ENCODE measurements at regions not wholly inside any gene's neighbourhood (a gene's known extent, or its start where the extent isn't known, plus 50 kb on each side); places are given as distances from the start of the nearest gene placed in this dataset.

DNA sequence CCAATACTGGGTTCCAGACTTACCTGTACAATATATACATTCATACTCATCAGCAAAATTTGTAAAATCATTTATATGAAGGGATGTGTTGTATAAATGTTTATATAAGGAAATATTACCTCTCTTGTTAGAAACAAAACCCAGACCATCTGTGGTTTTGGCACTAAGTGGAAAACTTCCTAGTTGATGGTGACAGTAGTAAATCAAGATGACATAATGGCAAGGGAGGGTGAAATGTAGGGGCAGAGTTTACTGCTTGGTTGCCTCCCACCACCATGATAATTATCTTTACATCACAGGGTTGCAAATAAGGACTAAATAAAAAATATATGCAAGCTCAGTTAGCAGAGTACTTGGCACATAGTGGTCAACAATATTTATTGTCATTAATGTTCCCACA lies 365.3 kb upstream of the TEX13C start:
- no peak for DNase-seq (ENCODE audit: low read depth)
- TF ChIP-seq, protein P1, sequence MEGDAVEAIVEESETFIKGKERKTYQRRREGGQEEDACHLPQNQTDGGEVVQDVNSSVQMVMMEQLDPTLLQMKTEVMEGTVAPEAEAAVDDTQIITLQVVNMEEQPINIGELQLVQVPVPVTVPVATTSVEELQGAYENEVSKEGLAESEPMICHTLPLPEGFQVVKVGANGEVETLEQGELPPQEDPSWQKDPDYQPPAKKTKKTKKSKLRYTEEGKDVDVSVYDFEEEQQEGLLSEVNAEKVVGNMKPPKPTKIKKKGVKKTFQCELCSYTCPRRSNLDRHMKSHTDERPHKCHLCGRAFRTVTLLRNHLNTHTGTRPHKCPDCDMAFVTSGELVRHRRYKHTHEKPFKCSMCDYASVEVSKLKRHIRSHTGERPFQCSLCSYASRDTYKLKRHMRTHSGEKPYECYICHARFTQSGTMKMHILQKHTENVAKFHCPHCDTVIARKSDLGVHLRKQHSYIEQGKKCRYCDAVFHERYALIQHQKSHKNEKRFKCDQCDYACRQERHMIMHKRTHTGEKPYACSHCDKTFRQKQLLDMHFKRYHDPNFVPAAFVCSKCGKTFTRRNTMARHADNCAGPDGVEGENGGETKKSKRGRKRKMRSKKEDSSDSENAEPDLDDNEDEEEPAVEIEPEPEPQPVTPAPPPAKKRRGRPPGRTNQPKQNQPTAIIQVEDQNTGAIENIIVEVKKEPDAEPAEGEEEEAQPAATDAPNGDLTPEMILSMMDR (IDR thresholded peaks at IDR 0.05; ENCODE audit: low read depth, low read length, missing control alignments) = no peak

DNA sequence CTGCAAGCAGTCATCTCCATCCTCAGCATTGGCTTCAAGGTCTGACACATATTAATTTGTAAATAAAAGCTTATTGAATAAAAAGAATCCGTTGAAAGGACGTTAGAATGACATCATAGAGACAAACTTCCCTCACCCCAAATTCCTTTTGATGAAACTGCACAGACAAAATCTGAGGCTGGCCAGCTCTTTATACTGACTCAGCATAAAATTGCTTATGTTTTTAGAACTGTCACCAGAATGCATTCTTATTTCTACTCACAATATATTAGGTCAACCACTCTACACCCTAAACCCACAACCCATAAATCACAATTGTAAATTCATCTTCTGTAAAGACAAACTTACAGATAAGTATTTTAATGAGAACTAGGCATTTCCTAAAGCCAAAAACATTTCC lies 359.2 kb upstream of the TEX13C start:
- TF ChIP-seq, protein P1 (IDR thresholded peaks at IDR 0.05; ENCODE audit: low read depth, low read length, missing control alignments) = no peak
- no peak for DNase-seq (ENCODE audit: low read depth)
- H3K4me3 ChIP-seq (ENCODE audit: low read depth, low read length) = no peak overlapping the region

More for the DNA sequence above, 365.3 kb upstream of the TEX13C start:
- no peak overlapping the region for H3K4me3 ChIP-seq (ENCODE audit: low read depth, low read length)

DNA sequence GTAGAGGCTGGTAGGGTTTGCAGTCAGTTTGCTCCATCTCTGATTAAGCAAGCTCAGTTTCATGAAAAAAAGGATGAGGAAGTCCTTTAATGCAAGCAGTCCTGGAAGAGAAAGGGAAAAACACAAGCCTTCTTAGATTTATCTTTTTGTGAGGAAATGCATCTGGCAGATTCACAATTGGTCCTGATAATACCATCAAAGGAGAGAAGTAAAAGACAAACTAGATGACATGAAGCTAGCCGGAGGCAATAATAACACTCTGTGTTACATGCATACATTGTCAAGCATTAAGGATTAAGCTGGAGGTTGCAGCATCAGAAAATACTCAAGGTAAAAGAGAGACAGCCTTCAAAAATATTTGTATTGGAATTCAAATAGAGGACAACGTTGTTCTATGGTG lies 356.0 kb upstream of the TEX13C start, which contains the start of gene TENM1:
Gene TENM1, minus strand, starts transcription at position 101 of the 400 bp plus-strand sequence.
- no peak within 1 kb of the TSS for H3K4me3 ChIP-seq (ENCODE audit: low read depth, low read length)
- DNase-seq (ENCODE audit: low read depth) = no peak
- TF ChIP-seq, protein P1 (IDR thresholded peaks at IDR 0.05; ENCODE audit: low read depth, low read length, missing control alignments) = no peak

DNA sequence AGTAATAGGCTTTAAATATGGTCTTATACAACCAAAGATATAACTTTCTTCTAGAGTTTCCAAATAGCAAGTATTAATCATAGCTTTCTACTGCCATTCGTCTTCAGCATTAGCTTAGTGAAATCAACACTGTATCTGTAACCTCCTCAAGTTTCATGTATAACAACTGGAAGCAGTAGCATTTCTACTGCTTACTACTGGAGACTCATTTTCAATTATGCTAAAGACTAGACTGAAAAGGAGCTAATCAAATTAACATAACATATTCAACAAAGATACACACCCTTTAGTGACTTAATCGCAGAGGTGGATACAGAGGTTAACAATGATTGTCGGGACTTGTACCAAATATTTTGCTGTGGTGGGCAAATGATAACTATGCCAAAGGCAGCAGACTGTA lies 344.2 kb upstream of the TEX13C start:
- DNase-seq (ENCODE audit: low read depth) = no peak
- H3K4me3 ChIP-seq (ENCODE audit: low read depth, low read length) = no peak overlapping the region
- TF ChIP-seq, protein P1 (IDR thresholded peaks at IDR 0.05; ENCODE audit: low read depth, low read length, missing control alignments) = no peak

DNA sequence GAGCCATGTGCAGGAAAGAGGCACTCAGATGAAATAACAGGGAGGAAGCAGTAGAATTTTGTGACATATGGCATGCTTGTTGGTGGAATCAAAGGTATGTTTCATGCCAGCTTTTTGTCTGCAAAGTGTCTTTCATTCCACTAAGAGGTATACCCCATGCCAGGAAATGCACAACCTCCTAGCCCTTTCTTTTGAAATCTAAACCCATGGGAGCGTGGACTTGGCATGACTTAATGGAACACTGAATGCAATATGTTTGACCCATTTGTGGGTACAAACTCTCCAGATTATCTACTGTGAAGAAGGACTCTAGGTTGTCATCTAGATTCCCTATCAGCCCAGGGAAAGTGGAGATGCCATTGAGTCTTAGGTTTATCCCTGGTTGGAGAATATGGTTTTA lies 338.3 kb upstream of the TEX13C start:
- no peak overlapping the region for H3K4me3 ChIP-seq (ENCODE audit: low read depth, low read length)
- TF ChIP-seq, protein P1 (IDR thresholded peaks at IDR 0.05; ENCODE audit: low read depth, low read length, missing control alignments) = no peak
- no peak for DNase-seq (ENCODE audit: low read depth)

DNA sequence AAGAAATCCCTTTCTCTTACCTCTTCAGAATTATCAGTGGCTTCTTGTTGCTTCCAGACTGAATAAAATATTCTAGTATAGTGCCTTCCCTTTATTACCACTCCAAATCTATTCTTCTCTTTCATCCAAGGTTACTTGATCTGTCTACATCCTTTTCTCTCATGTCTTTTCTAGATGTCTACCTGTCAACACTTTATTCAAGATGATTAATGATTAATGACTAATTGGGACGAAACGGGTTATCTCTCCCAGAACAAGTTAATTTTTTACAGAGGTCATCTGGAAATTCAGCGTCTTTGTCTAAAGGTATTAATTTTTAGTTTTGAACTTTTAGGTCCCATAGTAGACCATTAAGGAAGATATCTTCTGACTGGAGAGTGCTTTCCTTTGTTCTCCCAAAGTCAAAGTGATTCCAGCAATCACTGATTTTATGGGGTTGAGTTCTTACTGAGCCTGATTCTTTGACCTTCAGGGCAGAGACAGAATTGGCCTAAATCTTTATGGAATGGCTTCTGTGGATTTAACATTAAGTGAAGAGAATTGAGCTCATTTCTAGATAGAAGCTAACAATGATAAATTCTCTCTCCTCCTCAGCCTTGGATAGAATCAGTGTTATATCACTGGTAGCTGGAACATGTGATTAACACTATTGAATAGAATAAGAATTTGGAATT lies 335.4 kb upstream of the TEX13C start:
- no peak for DNase-seq (ENCODE audit: low read depth)
- TF ChIP-seq, protein P1 (IDR thresholded peaks at IDR 0.05; ENCODE audit: low read depth, low read length, missing control alignments) = no peak
- H3K4me3 ChIP-seq (ENCODE audit: low read depth, low read length) = no peak overlapping the region

DNA sequence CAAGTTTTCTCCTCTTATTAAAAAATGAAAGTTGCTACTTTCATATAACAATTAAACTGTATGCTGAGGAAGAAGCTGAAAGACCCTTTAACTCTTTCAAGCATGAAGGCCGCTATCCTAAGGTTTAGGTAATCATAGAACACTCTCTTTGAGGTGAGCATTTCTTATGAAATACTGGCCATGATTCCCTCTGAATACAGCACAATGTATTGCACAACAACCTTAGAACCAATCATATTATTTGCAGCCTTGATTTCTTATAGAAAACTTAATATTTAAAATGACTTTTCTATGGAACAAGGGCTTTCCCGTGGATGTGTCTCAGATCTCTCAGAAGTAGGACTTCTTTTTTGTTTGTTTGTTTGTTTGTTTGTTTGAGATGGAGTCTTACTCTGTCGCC lies 333.4 kb upstream of the TEX13C start:
- no peak overlapping the region for H3K4me3 ChIP-seq (ENCODE audit: low read depth, low read length)
- DNase-seq (ENCODE audit: low read depth) = no peak
- TF ChIP-seq, protein P1 (IDR thresholded peaks at IDR 0.05; ENCODE audit: low read depth, low read length, missing control alignments) = no peak

Measured in GM12864 (cell line).